Mesenchymal stem cell (in vitro differentiated cells and primary cell): ENCODE measurements at regions not wholly inside any gene's neighbourhood (a gene's known extent, or its start where the extent isn't known, plus 50 kb on each side); places are given as distances from the start of the nearest gene placed in this dataset.
"Not testable (repeated sequence)": the region's sequence is repeated elsewhere in the genome, so short reads cannot be mapped to it uniquely, and the experiment has no call there.

Experiments
- DNase-seq: peaks from one replicate; pipeline ENCODE4 v3.0.0-alpha.2; 2013
- H2AFZ ChIP-seq: one replicate; pipeline ENCODE4 v1.6.1; 2013; ENCODE audit warnings: low read depth, mild to moderate bottlenecking, control low read depth, inconsistent platforms, low read length, moderate library complexity
- H2AK5ac ChIP-seq: 2 replicates; pipeline ENCODE4 v1.6.1; 2013; ENCODE audit warnings: low read length, moderate library complexity, mild to moderate bottlenecking, inconsistent platforms; ENCODE audit not compliant: severe bottlenecking
- H2BK120ac ChIP-seq: one replicate; pipeline ENCODE4 v1.6.1; 2013; ENCODE audit warnings: low read depth, mild to moderate bottlenecking, inconsistent platforms, low read length, moderate library complexity
- H2BK12ac ChIP-seq, 2 experiments: one replicate each; pipeline ENCODE4 v1.6.1; 2013; ENCODE audit warnings: inconsistent platforms in 2 of 2, low read length in 2 of 2, mild to moderate bottlenecking in 2 of 2, moderate library complexity in 2 of 2, control low read depth in 1 of 2
- H2BK15ac ChIP-seq: one replicate; pipeline ENCODE4 v1.6.1; 2013; ENCODE audit warnings: mild to moderate bottlenecking, low read depth, inconsistent platforms; ENCODE audit not compliant: poor library complexity, severe bottlenecking
- H2BK5ac ChIP-seq: 2 replicates; pipeline ENCODE4 v1.6.1; 2013; ENCODE audit warnings: low read depth, mild to moderate bottlenecking, low read length, control low read depth, inconsistent platforms; ENCODE audit not compliant: poor library complexity, severe bottlenecking
- H3K14ac ChIP-seq, 2 experiments: one replicate each; pipeline ENCODE4 v1.6.1; 2013; ENCODE audit warnings: inconsistent platforms in 2 of 2, low read length in 2 of 2, control low read depth in 1 of 2, mild to moderate bottlenecking in 1 of 2, moderate library complexity in 1 of 2
- H3K18ac ChIP-seq, 2 experiments: one replicate each; pipeline ENCODE4 v1.6.1; 2013; ENCODE audit warnings: inconsistent platforms in 2 of 2, low read length in 2 of 2, control low read depth in 1 of 2, low read depth in 1 of 2, mild to moderate bottlenecking in 1 of 2
- H3K23ac ChIP-seq, 2 experiments: one replicate each; pipeline ENCODE4 v1.6.1; 2013; ENCODE audit warnings: inconsistent platforms in 2 of 2, low read length in 2 of 2, mild to moderate bottlenecking in 2 of 2, moderate library complexity in 2 of 2, control low read depth in 1 of 2
- H3K27ac ChIP-seq: 2 replicates; pipeline ENCODE4 v1.5.1; 2013; ENCODE audit warnings: mild to moderate bottlenecking, moderate library complexity, low read length, control low read depth, inconsistent platforms; ENCODE audit not compliant: poor library complexity, severe bottlenecking
- H3K27me3 ChIP-seq, 2 experiments: 2 replicates each; pipeline versions ENCODE4 v1.6.1 to v1.7.0; 2013; ENCODE audit warnings: low read length in 2 of 2, mild to moderate bottlenecking in 2 of 2, moderate library complexity in 2 of 2, control low read depth in 1 of 2, inconsistent platforms in 1 of 2; ENCODE audit not compliant: control insufficient read depth in 1 of 2, insufficient read depth in 1 of 2
- H3K36me3 ChIP-seq, 2 experiments: 2 replicates each; pipeline versions ENCODE4 v1.6.1 to v1.7.0; 2013; ENCODE audit warnings: low read length in 2 of 2, control low read depth in 1 of 2, inconsistent platforms in 1 of 2, low read depth in 1 of 2, mild to moderate bottlenecking in 1 of 2; ENCODE audit not compliant: insufficient read depth in 2 of 2, control insufficient read depth in 1 of 2
- H3K4ac ChIP-seq, 2 experiments: one replicate each; pipeline ENCODE4 v1.6.1; 2013; ENCODE audit warnings: inconsistent platforms in 2 of 2, low read length in 2 of 2, mild to moderate bottlenecking in 2 of 2, moderate library complexity in 2 of 2, control low read depth in 1 of 2, low read depth in 1 of 2
- H3K4me1 ChIP-seq: 2 replicates; pipeline ENCODE4 v1.6.1; 2013; ENCODE audit warnings: low read depth, low read length, control low read depth; ENCODE audit not compliant: control insufficient read depth, insufficient read depth
- H3K4me2 ChIP-seq: 2 replicates; pipeline ENCODE4 v1.6.1; 2013; ENCODE audit warnings: low read length, mild to moderate bottlenecking, inconsistent platforms; ENCODE audit not compliant: poor library complexity, severe bottlenecking
- H3K4me3 ChIP-seq, 2 experiments: 2 replicates each; pipeline versions ENCODE4 v1.5.1 to v1.7.0; 2013; ENCODE audit warnings: low read length in 2 of 2, mild to moderate bottlenecking in 2 of 2, control low read depth in 1 of 2, low read depth in 1 of 2; ENCODE audit not compliant: insufficient read depth in 1 of 2
- H3K79me1 ChIP-seq: replicated peaks from 2 replicates; pipeline ENCODE4 v1.6.1; 2013; ENCODE audit warnings: mild to moderate bottlenecking, control low read depth, low read length, inconsistent platforms; ENCODE audit not compliant: poor library complexity, severe bottlenecking
- H3K9ac ChIP-seq: 2 replicates; pipeline ENCODE4 v1.7.0; 2013; ENCODE audit warnings: mild to moderate bottlenecking, low read length, moderate library complexity
- H3K9me3 ChIP-seq: 2 replicates; pipeline ENCODE4 v1.7.0; 2013; ENCODE audit warnings: mild to moderate bottlenecking, low read length; ENCODE audit not compliant: control insufficient read depth
- H4K8ac ChIP-seq: one replicate; pipeline ENCODE4 v1.6.1; 2013; ENCODE audit warnings: inconsistent platforms, mild to moderate bottlenecking, low read length, moderate library complexity
- H4K91ac ChIP-seq: one replicate; pipeline ENCODE4 v1.6.1; 2013; ENCODE audit warnings: mild to moderate bottlenecking, low read length, inconsistent platforms
- WGBS: methylation state at CpG from one replicate; pipeline ENCODE4 v1.1.7; 2013; ENCODE audit warnings: mixed read lengths; 5-methylcytosine and 5-hydroxymethylcytosine counted together

DNA sequence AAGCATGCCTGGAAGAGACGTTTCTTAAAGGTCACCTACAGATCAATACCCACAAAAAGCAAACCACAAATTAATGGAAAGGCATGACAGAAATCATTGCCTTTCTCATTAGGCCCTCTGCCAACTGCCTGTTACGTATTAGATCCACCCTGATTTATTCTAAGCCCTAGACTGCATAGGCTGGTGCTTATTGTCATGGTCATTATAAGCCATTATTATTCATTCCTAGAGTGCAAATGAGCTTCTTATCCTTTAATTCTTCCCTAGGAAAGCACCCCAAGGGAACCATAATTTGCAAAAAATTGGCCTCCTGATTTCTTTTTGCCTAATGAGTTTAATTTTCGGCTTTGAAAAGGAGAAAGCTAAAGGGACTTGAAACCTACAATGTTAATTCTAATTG is 184.2 kb upstream of the GPRIN3 start:
- WGBS = 81% methylated on average over 2 of the region's 3 CpGs
- H2AFZ ChIP-seq = no peak overlapping the region
- peak overlapping the region; percentile 63 for H3K9ac ChIP-seq
- no peak overlapping the region for H4K8ac ChIP-seq
- no peaks in the 10 kb centered on the region for H3K36me3 ChIP-seq
- no peaks in the 10 kb centered on the region for H3K79me1 ChIP-seq
- H2AK5ac ChIP-seq = no peak overlapping the region
- no peak overlapping the region for H2BK5ac ChIP-seq
- DNase-seq = no peak
- H4K91ac ChIP-seq = no peak overlapping the region
- H3K4ac ChIP-seq = no peak overlapping the region
- no peak overlapping the region for H3K23ac ChIP-seq
- H3K4me1 ChIP-seq = peaks cover 1% of the 10 kb centered on the region
- no peaks in the 10 kb centered on the region for H3K9me3 ChIP-seq
- H2BK15ac ChIP-seq = no peak overlapping the region
- no peak overlapping the region for H3K4me3 ChIP-seq
- no peaks in the 10 kb centered on the region for H3K27me3 ChIP-seq
- no peak overlapping the region for H3K27ac ChIP-seq
- no peak overlapping the region for H2BK12ac ChIP-seq
- no peak overlapping the region for H3K14ac ChIP-seq
- H2BK120ac ChIP-seq = no peak overlapping the region
- H3K4me2 ChIP-seq = no peak overlapping the region
- H3K18ac ChIP-seq = peak overlapping the region in 1 of 2 experiments; percentile 11

DNA sequence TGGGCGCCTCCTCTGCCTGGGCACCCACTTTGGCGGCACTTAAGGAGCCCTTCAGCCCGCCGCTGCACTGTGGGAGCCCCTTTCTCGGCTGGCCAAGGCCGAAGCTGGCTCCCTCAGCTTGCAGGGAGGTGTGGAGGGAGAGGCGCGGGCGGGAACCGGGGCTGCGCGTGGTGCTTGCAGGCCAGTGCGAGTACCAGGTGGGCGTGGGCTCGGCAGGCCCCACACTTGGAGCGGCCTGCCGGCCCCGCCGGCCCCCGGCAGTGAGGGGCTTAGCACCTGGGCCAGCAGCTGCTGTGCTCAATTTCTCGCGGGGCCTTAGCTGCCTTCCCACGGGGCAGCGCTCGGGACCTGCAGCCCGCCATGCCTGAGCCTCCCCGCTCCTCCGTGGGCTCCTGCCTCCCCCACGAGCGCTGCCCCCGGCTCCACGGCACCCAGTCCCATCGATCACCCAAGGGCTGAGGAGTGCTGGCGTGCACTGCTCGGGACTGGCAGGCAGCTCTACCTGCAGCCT is 182.4 kb upstream of the GPRIN3 start:
- peak overlapping the region; percentile 19 to 84 for H3K18ac ChIP-seq
- not testable (repeated sequence) for H3K9me3 ChIP-seq, H2BK5ac ChIP-seq, H3K14ac ChIP-seq, H2AK5ac ChIP-seq, H2BK120ac ChIP-seq, H3K4ac ChIP-seq, H3K27ac ChIP-seq, H3K9ac ChIP-seq, H3K23ac ChIP-seq, H3K4me1 ChIP-seq, H3K27me3 ChIP-seq, H3K79me1 ChIP-seq, H3K4me3 ChIP-seq, H3K36me3 ChIP-seq, DNase-seq, H3K4me2 ChIP-seq, H2BK15ac ChIP-seq
- H4K91ac ChIP-seq = peak overlapping the region; percentile 75
- peak overlapping the region; percentile 54 for H4K8ac ChIP-seq
- WGBS = 99% methylated on average over 29 of the region's 35 CpGs
- H2BK12ac ChIP-seq = peak overlapping the region in 1 of 2 experiments; percentile 94
- H2AFZ ChIP-seq = peak overlapping the region; percentile 11

DNA sequence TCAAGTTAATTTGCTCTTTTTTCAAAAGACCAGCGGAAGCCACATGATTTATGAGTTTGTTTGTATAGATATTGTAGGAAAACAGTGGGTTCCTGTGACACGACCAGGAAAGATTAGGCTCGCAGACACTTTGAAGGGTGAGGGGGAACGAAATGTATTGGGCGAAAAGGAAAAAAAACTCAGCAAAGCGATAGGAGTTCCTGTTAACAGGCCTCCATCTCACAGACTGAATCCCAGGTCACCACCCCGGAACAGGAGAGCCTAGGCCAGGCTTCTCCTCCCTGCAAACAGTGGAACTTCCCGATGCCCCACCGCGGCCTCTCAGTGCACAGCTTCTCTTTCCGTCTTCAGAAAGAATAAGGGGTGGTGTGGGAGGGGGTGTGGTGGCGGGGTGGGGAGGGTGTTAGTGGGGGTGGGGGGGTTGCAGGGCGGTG is 181.8 kb upstream of the GPRIN3 start:
- Histone ChIP-seq H2BK120ac (peak overlapping the region; percentile 34), H4K91ac (no peak overlapping the region), H2BK15ac (no peak overlapping the region), H3K36me3 (no peaks in the 10 kb centered on the region), H2AFZ (peak overlapping the region; percentile 29), H3K9ac (no peak overlapping the region), H3K27me3 (no peaks in the 10 kb centered on the region), H3K79me1 (no peaks in the 10 kb centered on the region), H3K4me2 (no peak overlapping the region), H3K9me3 (no peaks in the 10 kb centered on the region), H2AK5ac (no peak overlapping the region), H3K23ac (no peak overlapping the region), H3K4me1 (no peaks in the 10 kb centered on the region), H3K14ac (no peak overlapping the region), H3K18ac (peak overlapping the region; percentile 4 to 33), H3K4ac (peak overlapping the region in 1 of 2 experiments; percentile 35), H3K27ac (no peak overlapping the region), H2BK12ac (peak overlapping the region in 1 of 2 experiments; percentile 84), H4K8ac (no peak overlapping the region), H2BK5ac (no peak overlapping the region), H3K4me3 (no peak overlapping the region)
- DNase-seq = no peak
- WGBS = 57% methylated on average over 10 of the region's 13 CpGs

- Histone ChIP-seq H3K4me2 (no peak overlapping the region), H3K27ac (no peak overlapping the region), H2BK120ac (no peak overlapping the region), H3K4ac (no peak overlapping the region), H3K4me3 (no peak overlapping the region), H3K14ac (no peak overlapping the region), H3K36me3 (no peaks in the 10 kb centered on the region), H3K27me3 (no peaks in the 10 kb centered on the region), H3K9ac (no peak overlapping the region), H2AK5ac (no peak overlapping the region), H2BK15ac (no peak overlapping the region), H3K18ac (no peak overlapping the region), H3K79me1 (no peaks in the 10 kb centered on the region), H2BK5ac (no peak overlapping the region), H4K91ac (no peak overlapping the region), H3K4me1 (no peaks in the 10 kb centered on the region), H3K23ac (no peak overlapping the region), H3K9me3 (no peaks in the 10 kb centered on the region), H2AFZ (no peak overlapping the region), H4K8ac (no peak overlapping the region), H2BK12ac (no peak overlapping the region)
- no CpG with 5 or more reads among the region's 3 CpGs for WGBS
- DNase-seq = no peak
Measured at GRCh38 chr4:89488736-89489135, 181.1 kb upstream of the GPRIN3 start.
